K562 (cell line): ENCODE measurements at regions not wholly inside any gene's neighbourhood (a gene's known extent, or its start where the extent isn't known, plus 50 kb on each side); places are given as distances from the start of the nearest gene placed in this dataset.

Experiments
- ATAC-seq: fragments of 200-7000 bp; cut with Tn5 transposase; 3 replicates; pipeline ENCODE4 v1.9.1; 2020; ENCODE audit warnings: moderate library complexity
- BruUV-seq: library from RNA; stranded (reverse); fragments of 400-500 nt; replicated peaks from 2 replicates; lab custom pipeline; 2021; lab: Mats Ljungman, UMichigan
- CTCF ChIA-PET: fragments of 300-600 bp; formaldehyde crosslinking; extraction: SDS; loops from one replicate; lab custom pipeline; 2021; ENCODE audit warnings: low intra/inter-chr PET ratio; lab: Yijun Ruan, JAX
- POLR2A ChIA-PET: fragments of 300-600, 350-650 bp; sonication (Branson Sonifier 250); formaldehyde crosslinking; extraction: SDS; loops from one replicate; lab custom pipeline; 2021; ENCODE audit warnings: antibody characterized with exemption, inconsistent platforms; lab: Yijun Ruan, JAX
- DNase-seq, 4 experiments: peaks; one replicate each; pipeline versions ENCODE4 v3.0.0 to v3.0.0-alpha.2; 2011 to 2018; ENCODE audit warnings: low spot score in 3 of 4, mixed read lengths in 3 of 4; ENCODE audit errors: extremely low read depth in 1 of 4
- FAIRE-seq: peaks from 2 replicates; lab custom pipeline; 2011; peaks lifted over from hg19 to GRCh38; lab: Jason Lieb, UNC
- H2AFZ ChIP-seq: 2 replicates; pipeline ENCODE4 v1.6.0; 2011; ENCODE audit warnings: low read depth, low read length, control low read depth, inconsistent platforms
- H3K27ac ChIP-seq: fragments of 200-600 bp; 3 replicates; pipeline ENCODE4 v1.8.0; 2011; ENCODE audit warnings: low read depth, mild to moderate bottlenecking, control low read depth, inconsistent platforms, low read length, moderate library complexity, mixed read lengths; ENCODE audit errors: extremely low read depth
- H3K27me3 ChIP-seq, 2 experiments: fragments of 300-600 bp in 1 of 2; 2 replicates in 1 of 2; 3 replicates in 1 of 2; pipeline versions ENCODE4 v1.6.0 to v1.8.0; 2011; ENCODE audit warnings: inconsistent platforms in 2 of 2, low read length in 2 of 2, mild to moderate bottlenecking in 1 of 2, mixed read lengths in 1 of 2, moderate library complexity in 1 of 2; ENCODE audit not compliant: control insufficient read depth in 2 of 2, insufficient read depth in 2 of 2
- H3K36me3 ChIP-seq: fragments of 300-600 bp; 3 replicates; pipeline ENCODE4 v1.8.0; 2011; ENCODE audit warnings: mild to moderate bottlenecking, low read length, inconsistent platforms; ENCODE audit not compliant: control insufficient read depth, insufficient read depth
- H3K4me1 ChIP-seq, 2 experiments: fragments of 200-600 bp in 1 of 2; replicated peaks in 1 of 2; 2 replicates in 1 of 2; 3 replicates in 1 of 2; pipeline versions ENCODE4 v1.5.1 to v1.8.0; 2011; ENCODE audit warnings: inconsistent platforms in 2 of 2, low read length in 2 of 2, mild to moderate bottlenecking in 1 of 2, mixed read lengths in 1 of 2, moderate library complexity in 1 of 2; ENCODE audit not compliant: control insufficient read depth in 2 of 2, insufficient read depth in 2 of 2
- H3K4me2 ChIP-seq: 2 replicates; pipeline ENCODE4 v1.6.1; 2011; ENCODE audit warnings: low read length, control low read depth, inconsistent platforms, mixed read lengths; ENCODE audit not compliant: insufficient read depth
- H3K4me3 ChIP-seq: fragments of 200-600 bp; sonication (generic), shearing (Covaris generic); 2 replicates; pipeline ENCODE4 v1.5.1; 2016; ENCODE audit warnings: control low read depth, inconsistent platforms
- H3K79me2 ChIP-seq: fragments of 200-600 bp; 3 replicates; pipeline ENCODE4 v1.8.0; 2011; ENCODE audit warnings: low read length, inconsistent platforms; ENCODE audit not compliant: control insufficient read depth, insufficient read depth
- H3K9ac ChIP-seq, 2 experiments: 2 replicates each; pipeline versions ENCODE4 v1.6.0 to v1.6.1; 2011; ENCODE audit warnings: low read depth in 2 of 2, low read length in 2 of 2, control low read depth in 1 of 2, inconsistent platforms in 1 of 2, mild to moderate bottlenecking in 1 of 2, mixed read lengths in 1 of 2; ENCODE audit not compliant: insufficient read depth in 1 of 2
- H3K9me1 ChIP-seq: one replicate; pipeline ENCODE4 v1.6.0; 2011; ENCODE audit warnings: inconsistent platforms, mild to moderate bottlenecking, low read length, moderate library complexity; ENCODE audit not compliant: control insufficient read depth, insufficient read depth
- H3K9me3 ChIP-seq: replicated peaks from 2 replicates; pipeline ENCODE4 v1.5.1; 2011; ENCODE audit warnings: low read depth, low read length, inconsistent platforms; ENCODE audit not compliant: control insufficient read depth, insufficient read depth
- H4K20me1 ChIP-seq: replicated peaks from 2 replicates; pipeline ENCODE4 v1.6.1; 2011; ENCODE audit warnings: low read length, inconsistent platforms, mixed read lengths; ENCODE audit not compliant: control insufficient read depth, insufficient read depth
- CBFA2T3 ChIP-seq: fragments of 450-650 bp; IDR thresholded peaks from 2 replicates; pipeline ENCODE4 v1.6.1; 2017
- FOXJ2 ChIP-seq: fragments of 200-800 bp; sonication (Bioruptor generic); IDR thresholded peaks from 2 replicates; pipeline ENCODE4 v1.6.1; 2016; ENCODE audit warnings: missing genetic modification characterization, missing compliant biosample characterization
- GTF2A2 ChIP-seq: IDR thresholded peaks from 2 replicates; pipeline ENCODE4 v1.6.1; 2016; ENCODE audit warnings: mild to moderate bottlenecking, missing genetic modification characterization, missing compliant biosample characterization
- ID3 ChIP-seq, 2 experiments: fragments of 250-450 bp in 1 of 2; fragments of 450-650 bp in 1 of 2; sonication (Bioruptor Pico) in 1 of 2; IDR thresholded peaks; 2 replicates each; pipeline versions ENCODE4 v1.6.1 to v1.8.0; 2016 to 2021; ENCODE audit warnings: mild to moderate bottlenecking in 2 of 2, moderate library complexity in 2 of 2, missing compliant biosample characterization in 1 of 2, missing genetic modification characterization in 1 of 2
- TOE1 ChIP-seq, 2 experiments: fragments of 450-650 bp in 1 of 2; sonication (generic) in 1 of 2; formaldehyde crosslinking in 1 of 2; IDR thresholded peaks; 2 replicates each; pipeline versions ENCODE4 v1.7.1 to v1.8.0; 2016 to 2022; ENCODE audit warnings: borderline replicate concordance in 2 of 2, mild to moderate bottlenecking in 2 of 2, antibody characterized with exemption in 1 of 2, inconsistent platforms in 1 of 2, low read depth in 1 of 2, missing genetic modification reagents in 1 of 2, moderate library complexity in 1 of 2
- WGBS: fragments of 100-300 bp; shearing (Covaris generic); methylation state at CpG from one replicate; pipeline ENCODE4 v1.1.6; 2016; ENCODE audit warnings: low coverage, mixed read lengths; ENCODE audit not compliant: insufficient coverage; ENCODE audit errors: missing lambda C conversion rate; 5-methylcytosine and 5-hydroxymethylcytosine counted together
- in situ Hi-C: fragments of 300-500 bp; cut with MboI; formaldehyde crosslinking; loops from 4 replicates; pipeline ENCODE4 v1.15.0; 2018; ENCODE audit warnings: inconsistent platforms, mixed read lengths
- intact Hi-C: fragments of 100-400 bp; cut with micrococcal nuclease; formaldehyde crosslinking; loops from 2 replicates; pipeline ENCODE4 v1.14.2; 2022

DNA sequence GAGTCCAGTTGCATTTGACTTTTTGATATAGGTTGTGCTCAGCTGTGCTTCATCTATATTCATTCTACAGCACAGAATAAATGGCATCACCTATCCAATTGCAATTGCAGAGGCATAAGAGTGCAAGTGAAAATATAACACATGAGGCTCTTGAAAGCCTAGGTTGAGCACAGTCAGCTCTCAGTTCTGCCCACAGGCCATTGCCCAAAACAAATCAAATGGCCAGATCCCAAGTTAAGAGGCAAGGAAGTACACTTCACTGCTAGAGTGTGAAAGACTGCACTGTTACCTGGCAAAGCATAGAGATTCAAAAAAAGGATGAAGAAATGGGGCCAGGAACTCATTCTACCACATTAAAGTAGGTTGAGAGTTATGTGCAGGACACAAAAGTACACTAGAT is 305.5 kb upstream of the SEMA6A start:
- Histone ChIP-seq H3K4me2 (no peak overlapping the region), H4K20me1 (no peaks in the 10 kb centered on the region), H3K27ac (no peak overlapping the region), H3K9ac (no peak overlapping the region), H3K79me2 (no peaks in the 10 kb centered on the region), H3K9me3 (no peaks in the 10 kb centered on the region), H3K36me3 (no peaks in the 10 kb centered on the region), H2AFZ (no peak overlapping the region), H3K9me1 (no peaks in the 10 kb centered on the region), H3K4me3 (no peak overlapping the region), H3K4me1 (no peaks in the 10 kb centered on the region)
- no TSS peak for BruUV-seq
- ATAC-seq (no peak), DNase-seq (no peak)
- intact Hi-C loops, result no loop called here
- ChIA-PET POLR2A (no interaction called here), CTCF (no interaction called here)
- TF ChIP-seq FOXJ2 (no peak), ID3 (CRISPR knock-in tag; IDR thresholded peaks at IDR 0.05) (no peak), ID3 (tag; IDR thresholded peaks at IDR 0.05) (no peak)
- TF ChIP-seq, all 486 proteins: peak for 0
- no peaks in the 10 kb centered on the region for H3K27me3 ChIP-seq
- in situ Hi-C loops, result no loop called here
- no peak for FAIRE-seq

GRCh38 chr5:116876240-116876840 is 301.7 kb upstream of the SEMA6A start:
- H3K4me1 ChIP-seq, result no peaks in the 10 kb centered on the region
- H2AFZ ChIP-seq, result no peak overlapping the region
- TF ChIP-seq TOE1 (IDR thresholded peaks at IDR 0.05; ENCODE audit: borderline replicate concordance) (no peak), TOE1 (CRISPR knock-in tag; IDR thresholded peaks at IDR 0.05; ENCODE audit: borderline replicate concordance, low read depth) (no peak), CBFA2T3 (0 out of 2 replicates have a peak, but pooled peaks have one; percentile 29), GTF2A2 (no peak)
- in situ Hi-C loops, result no loop called here
- no peaks in the 10 kb centered on the region for H3K27me3 ChIP-seq
- ChIA-PET POLR2A (no interaction called here), CTCF (no interaction called here)
- WGBS, result 0% methylated on average over 3 of the region's 3 CpGs
- no peak overlapping the region for H3K9ac ChIP-seq
- FAIRE-seq, result no peak
- BruUV-seq, result no TSS peak
- no peaks in the 10 kb centered on the region for H3K9me3 ChIP-seq
- no peak overlapping the region for H3K4me3 ChIP-seq
- H3K79me2 ChIP-seq, result no peaks in the 10 kb centered on the region
- intact Hi-C loops, result no loop called here
- H3K27ac ChIP-seq, result no peak overlapping the region
- no peaks in the 10 kb centered on the region for H4K20me1 ChIP-seq
- no peaks in the 10 kb centered on the region for H3K36me3 ChIP-seq
- ATAC-seq, result no peak
- no peak for DNase-seq
- no peak overlapping the region for H3K4me2 ChIP-seq
- H3K9me1 ChIP-seq, result no peaks in the 10 kb centered on the region
